Peyer's patch (tissue), 4 donors: ENCODE measurements at regions not wholly inside any gene's neighbourhood (a gene's known extent, or its start where the extent isn't known, plus 50 kb on each side); places are given as distances from the start of the nearest gene placed in this dataset.

Experiments
- POLR2A ChIP-seq, 2 donors: fragments of 450-650 bp; IDR thresholded peaks; one replicate each; pipeline ENCODE4 v1.5.1; 2017; ENCODE audit warnings: antibody characterized with exemption in 2 of 2, mild to moderate bottlenecking in 2 of 2, moderate library complexity in 2 of 2
- TF ChIP-seq, protein P1 (sequence below), 6 experiments: fragments of 450-650 bp in 4 of 6; fragments of 200-600 bp in 2 of 6; sonication (generic) in 1 of 6; IDR thresholded peaks; one replicate each; pipeline ENCODE4 v1.5.1; 2017 to 2019; ENCODE audit warnings: antibody characterized with exemption in 6 of 6, mild to moderate bottlenecking in 3 of 6, moderate library complexity in 1 of 6

GRCh38 chr20:57913156-57913930 is 203.5 kb upstream of the PMEPA1 start:
- TF ChIP-seq, protein P1, sequence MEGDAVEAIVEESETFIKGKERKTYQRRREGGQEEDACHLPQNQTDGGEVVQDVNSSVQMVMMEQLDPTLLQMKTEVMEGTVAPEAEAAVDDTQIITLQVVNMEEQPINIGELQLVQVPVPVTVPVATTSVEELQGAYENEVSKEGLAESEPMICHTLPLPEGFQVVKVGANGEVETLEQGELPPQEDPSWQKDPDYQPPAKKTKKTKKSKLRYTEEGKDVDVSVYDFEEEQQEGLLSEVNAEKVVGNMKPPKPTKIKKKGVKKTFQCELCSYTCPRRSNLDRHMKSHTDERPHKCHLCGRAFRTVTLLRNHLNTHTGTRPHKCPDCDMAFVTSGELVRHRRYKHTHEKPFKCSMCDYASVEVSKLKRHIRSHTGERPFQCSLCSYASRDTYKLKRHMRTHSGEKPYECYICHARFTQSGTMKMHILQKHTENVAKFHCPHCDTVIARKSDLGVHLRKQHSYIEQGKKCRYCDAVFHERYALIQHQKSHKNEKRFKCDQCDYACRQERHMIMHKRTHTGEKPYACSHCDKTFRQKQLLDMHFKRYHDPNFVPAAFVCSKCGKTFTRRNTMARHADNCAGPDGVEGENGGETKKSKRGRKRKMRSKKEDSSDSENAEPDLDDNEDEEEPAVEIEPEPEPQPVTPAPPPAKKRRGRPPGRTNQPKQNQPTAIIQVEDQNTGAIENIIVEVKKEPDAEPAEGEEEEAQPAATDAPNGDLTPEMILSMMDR (IDR thresholded peaks at IDR 0.05), result no peak
- no peak for TF ChIP-seq POLR2A (IDR thresholded peaks at IDR 0.05)
